ENCODE measurements at regions not wholly inside any gene's neighbourhood (a gene's known extent, or its start where the extent isn't known, plus 50 kb on each side); places are given as distances from the start of the nearest gene placed in this dataset.

DNA sequence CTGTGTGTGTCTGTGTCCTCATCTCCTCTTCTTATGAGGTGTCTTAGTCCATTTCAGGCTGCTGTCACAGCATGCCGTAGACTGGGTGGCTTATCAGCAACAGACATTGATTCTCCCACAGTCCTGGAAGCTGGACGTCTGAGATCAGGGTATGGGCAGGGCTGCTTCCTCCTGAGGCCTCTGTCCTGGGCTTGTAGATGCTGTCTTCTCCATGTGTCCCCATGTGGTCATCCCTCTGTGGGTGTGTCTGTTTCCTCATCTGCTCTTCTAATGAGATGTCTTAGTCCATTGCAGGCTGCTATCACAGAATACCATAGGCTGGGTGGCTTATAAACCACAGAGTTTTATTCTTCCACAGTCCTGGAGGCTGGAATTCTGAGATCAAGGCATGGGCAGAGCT, 205.0 kb upstream of the USP9Y start:
- Histone ChIP-seq H3K79me2 (ENCODE audit: control insufficient read depth, insufficient read depth, low read length) (no peaks in the 10 kb centered on the region), H3K4me2 (ENCODE audit: insufficient read depth, low read length) (no peak overlapping the region), H3K27ac (ENCODE audit: insufficient read depth, low read depth, low read length) (no peak overlapping the region), H3K9me3 (replicated peaks; ENCODE audit: control insufficient read depth, insufficient read depth, low read length) (no peaks in the 10 kb centered on the region), H4K20me1 (replicated peaks; ENCODE audit: control insufficient read depth, extremely low read depth, insufficient read depth, low read length) (no peaks in the 10 kb centered on the region), H3K9ac (replicated peaks; ENCODE audit: extremely low read depth, insufficient read depth, low read length) (no peak overlapping the region), H3K9me1 (replicated peaks; ENCODE audit: control insufficient read depth, extremely low read depth, insufficient read depth, low read length) (no peaks in the 10 kb centered on the region), H2AFZ (ENCODE audit: low read depth, low read length) (no peak overlapping the region), H3K4me3 (replicated peaks in 1 of 3; ENCODE audit: insufficient read depth in 1 of 3, low read depth in 1 of 3, low read length in 3 of 3) (no peak overlapping the region), H3K27me3 (ENCODE audit: control insufficient read depth in 2 of 2, insufficient read depth in 2 of 2, low read length in 2 of 2) (no peaks in the 10 kb centered on the region), H3K4me1 (ENCODE audit: control insufficient read depth, extremely low read depth, insufficient read depth, low read length) (no peaks in the 10 kb centered on the region), H3K36me3 (ENCODE audit: control insufficient read depth in 2 of 2, extremely low read depth in 1 of 2, insufficient read depth in 2 of 2, low read length in 2 of 2) (no peaks in the 10 kb centered on the region)
- CTCF ChIA-PET = no interaction called here
- POLR2A ChIA-PET = no interaction called here
- BruUV-seq (replicated peaks) = no TSS peak
- FAIRE-seq (no peak), DNase-seq (ENCODE audit: low read depth, low spot score) (no peak)
- intact Hi-C loops (cut with micrococcal nuclease) (no loop called here), dilution Hi-C loops (cut with MboI; ENCODE audit: extremely low pct_ligation_motif_present, low sequenced_read_pairs) (no loop called here)
- TF ChIP-seq, protein P1, sequence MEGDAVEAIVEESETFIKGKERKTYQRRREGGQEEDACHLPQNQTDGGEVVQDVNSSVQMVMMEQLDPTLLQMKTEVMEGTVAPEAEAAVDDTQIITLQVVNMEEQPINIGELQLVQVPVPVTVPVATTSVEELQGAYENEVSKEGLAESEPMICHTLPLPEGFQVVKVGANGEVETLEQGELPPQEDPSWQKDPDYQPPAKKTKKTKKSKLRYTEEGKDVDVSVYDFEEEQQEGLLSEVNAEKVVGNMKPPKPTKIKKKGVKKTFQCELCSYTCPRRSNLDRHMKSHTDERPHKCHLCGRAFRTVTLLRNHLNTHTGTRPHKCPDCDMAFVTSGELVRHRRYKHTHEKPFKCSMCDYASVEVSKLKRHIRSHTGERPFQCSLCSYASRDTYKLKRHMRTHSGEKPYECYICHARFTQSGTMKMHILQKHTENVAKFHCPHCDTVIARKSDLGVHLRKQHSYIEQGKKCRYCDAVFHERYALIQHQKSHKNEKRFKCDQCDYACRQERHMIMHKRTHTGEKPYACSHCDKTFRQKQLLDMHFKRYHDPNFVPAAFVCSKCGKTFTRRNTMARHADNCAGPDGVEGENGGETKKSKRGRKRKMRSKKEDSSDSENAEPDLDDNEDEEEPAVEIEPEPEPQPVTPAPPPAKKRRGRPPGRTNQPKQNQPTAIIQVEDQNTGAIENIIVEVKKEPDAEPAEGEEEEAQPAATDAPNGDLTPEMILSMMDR (IDR thresholded peaks at IDR 0.05; ENCODE audit: extremely low read depth in 1 of 2, insufficient read depth in 1 of 2, low read depth in 1 of 2, low read length in 2 of 2) = no peak
- TF ChIP-seq FOS (IDR thresholded peaks at IDR 0.05; ENCODE audit: borderline replicate concordance, insufficient read depth, low read length) = no peak
- TF ChIP-seq MYC (IDR thresholded peaks at IDR 0.05; ENCODE audit: low read depth, low read length) = no peak
- TF ChIP-seq POLR2A (IDR thresholded peaks at IDR 0.05; ENCODE audit: low read depth, low read length) = no peak
- no peak for TF ChIP-seq EZH2 (IDR thresholded peaks at IDR 0.05; ENCODE audit: borderline replicate concordance, low read depth, low read length, severe bottlenecking)
- TF ChIP-seq, protein P2, sequence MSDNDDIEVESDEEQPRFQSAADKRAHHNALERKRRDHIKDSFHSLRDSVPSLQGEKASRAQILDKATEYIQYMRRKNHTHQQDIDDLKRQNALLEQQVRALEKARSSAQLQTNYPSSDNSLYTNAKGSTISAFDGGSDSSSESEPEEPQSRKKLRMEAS (IDR thresholded peaks at IDR 0.05; ENCODE audit: insufficient read depth, insufficient read length) = no peak
- TF ChIP-seq JUN (IDR thresholded peaks at IDR 0.05; ENCODE audit: borderline replicate concordance, insufficient read depth, insufficient read length, low read depth) = no peak
- TF ChIP-seq POLR2AphosphoS5 (IDR thresholded peaks at IDR 0.05; ENCODE audit: insufficient read depth, low read depth, low read length) = no peak
- no peak for TF ChIP-seq GATA2 (IDR thresholded peaks at IDR 0.05; ENCODE audit: insufficient read depth, insufficient read length, low read depth, low read length)

Measured in endothelial cell of umbilical vein (primary cell).